ENCODE measurements at regions not wholly inside any gene's neighbourhood (a gene's known extent, or its start where the extent isn't known, plus 50 kb on each side); places are given as distances from the start of the nearest gene placed in this dataset.

DNA sequence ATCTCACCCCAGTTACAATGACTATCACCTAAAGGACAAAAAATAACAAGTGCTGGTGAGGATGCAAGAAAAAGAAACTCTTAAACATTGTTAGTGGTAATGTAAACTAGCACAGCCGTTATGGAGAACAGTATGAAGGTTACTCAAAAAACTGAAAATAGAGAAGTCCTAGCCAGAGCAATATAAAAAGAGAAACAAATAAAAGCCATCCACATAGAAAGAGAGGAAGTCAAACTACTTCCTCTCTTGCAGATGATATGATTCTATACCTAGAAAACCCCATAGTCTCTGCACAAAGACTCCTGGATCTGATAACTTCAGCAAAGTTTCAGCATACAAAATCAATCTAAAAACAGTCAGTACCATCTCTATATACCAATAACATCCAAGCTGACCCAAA is 221.5 kb upstream of the FAM174A start:
- TF ChIP-seq, protein P1, sequence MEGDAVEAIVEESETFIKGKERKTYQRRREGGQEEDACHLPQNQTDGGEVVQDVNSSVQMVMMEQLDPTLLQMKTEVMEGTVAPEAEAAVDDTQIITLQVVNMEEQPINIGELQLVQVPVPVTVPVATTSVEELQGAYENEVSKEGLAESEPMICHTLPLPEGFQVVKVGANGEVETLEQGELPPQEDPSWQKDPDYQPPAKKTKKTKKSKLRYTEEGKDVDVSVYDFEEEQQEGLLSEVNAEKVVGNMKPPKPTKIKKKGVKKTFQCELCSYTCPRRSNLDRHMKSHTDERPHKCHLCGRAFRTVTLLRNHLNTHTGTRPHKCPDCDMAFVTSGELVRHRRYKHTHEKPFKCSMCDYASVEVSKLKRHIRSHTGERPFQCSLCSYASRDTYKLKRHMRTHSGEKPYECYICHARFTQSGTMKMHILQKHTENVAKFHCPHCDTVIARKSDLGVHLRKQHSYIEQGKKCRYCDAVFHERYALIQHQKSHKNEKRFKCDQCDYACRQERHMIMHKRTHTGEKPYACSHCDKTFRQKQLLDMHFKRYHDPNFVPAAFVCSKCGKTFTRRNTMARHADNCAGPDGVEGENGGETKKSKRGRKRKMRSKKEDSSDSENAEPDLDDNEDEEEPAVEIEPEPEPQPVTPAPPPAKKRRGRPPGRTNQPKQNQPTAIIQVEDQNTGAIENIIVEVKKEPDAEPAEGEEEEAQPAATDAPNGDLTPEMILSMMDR (conservative IDR thresholded peaks at IDR 0.05; ENCODE audit: low read depth, low read length), result no peak
- no peak overlapping the region for H3K4me3 ChIP-seq (ENCODE audit: low read depth, low read length)
- no peak for DNase-seq (ENCODE audit: low read depth)

DNA sequence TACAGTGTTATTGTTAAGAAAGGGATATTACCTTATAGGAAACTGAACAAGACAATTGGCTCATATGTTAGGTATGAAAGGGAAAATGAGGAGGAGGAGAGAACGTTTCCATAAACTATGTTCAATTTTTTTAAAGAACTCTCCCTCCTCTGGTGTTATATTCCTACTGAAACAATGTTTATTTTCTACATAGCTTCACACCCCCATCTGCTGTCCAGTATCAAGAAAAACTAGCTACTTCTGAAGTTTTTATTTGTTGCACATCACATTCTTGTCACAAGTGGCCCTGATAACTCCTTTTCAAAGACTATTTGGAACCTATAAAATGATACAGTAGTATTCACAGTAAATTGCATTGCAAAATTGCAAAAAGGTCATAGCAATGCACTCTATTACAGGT is 223.4 kb upstream of the FAM174A start:
- TF ChIP-seq, protein P1 (conservative IDR thresholded peaks at IDR 0.05; ENCODE audit: low read depth, low read length), result no peak
- peak; percentile 41 for DNase-seq (ENCODE audit: low read depth)
- no peak overlapping the region for H3K4me3 ChIP-seq (ENCODE audit: low read depth, low read length)

DNA sequence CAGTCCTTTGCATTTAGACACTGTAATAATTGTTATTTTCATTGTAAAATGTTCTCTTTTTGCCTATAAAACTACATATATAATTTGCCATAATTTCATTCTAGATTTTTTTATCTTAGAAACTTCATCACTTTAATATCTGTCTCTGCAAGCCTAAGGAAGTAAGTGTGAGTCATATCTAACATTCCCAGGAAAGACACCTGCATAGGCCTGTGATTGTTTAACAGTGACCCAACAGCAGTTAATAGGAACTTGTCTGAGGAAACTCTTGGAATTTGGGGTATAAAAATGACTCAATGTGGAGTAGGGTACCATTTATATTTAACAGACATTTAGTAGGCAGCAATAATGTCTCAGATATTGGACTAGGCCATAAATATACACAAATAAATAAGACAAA is 229.2 kb upstream of the FAM174A start:
- no peak overlapping the region for H3K4me3 ChIP-seq (ENCODE audit: low read depth, low read length)
- DNase-seq (ENCODE audit: low read depth), result no peak
- TF ChIP-seq, protein P1 (conservative IDR thresholded peaks at IDR 0.05; ENCODE audit: low read depth, low read length), result no peak

DNA sequence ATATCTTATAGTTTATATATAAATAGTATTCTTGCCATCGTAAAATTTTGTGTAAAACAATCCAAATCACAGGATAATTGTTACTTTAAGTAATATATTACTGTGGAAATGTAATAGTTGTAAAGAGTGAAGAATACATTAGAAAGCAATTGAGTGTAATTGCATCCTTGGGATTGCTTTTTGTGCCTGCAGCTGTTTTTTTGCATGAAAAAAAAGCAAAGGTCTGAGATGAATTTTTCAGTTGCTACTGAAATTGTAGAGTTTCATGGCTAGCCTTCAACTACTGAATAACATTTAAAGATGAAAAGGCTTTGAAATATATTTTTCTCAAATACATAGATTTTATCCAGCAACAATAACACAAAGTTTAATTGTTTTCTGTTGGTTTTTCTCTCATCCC is 232.0 kb upstream of the FAM174A start:
- no peak overlapping the region for H3K4me3 ChIP-seq (ENCODE audit: low read depth, low read length)
- TF ChIP-seq, protein P1 (conservative IDR thresholded peaks at IDR 0.05; ENCODE audit: low read depth, low read length), result no peak
- DNase-seq (ENCODE audit: low read depth), result no peak

DNA sequence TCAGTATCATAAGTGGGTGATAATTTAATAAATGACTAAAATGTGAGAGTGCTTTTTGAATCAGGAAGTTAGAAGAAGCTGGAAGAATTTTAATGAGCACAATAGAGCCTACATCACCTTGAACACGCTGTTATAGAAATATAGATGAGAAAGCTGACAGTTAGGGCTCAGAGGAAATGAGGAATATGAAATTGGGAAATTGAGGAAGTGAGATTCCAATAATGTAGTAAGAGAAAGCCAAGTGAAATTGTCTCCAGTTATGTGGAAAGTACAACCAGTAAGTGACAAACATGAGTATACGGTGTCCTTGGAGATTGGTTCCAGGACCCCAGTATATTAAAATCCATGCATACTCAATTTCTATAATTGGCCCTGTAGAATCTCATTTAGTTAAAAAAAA is 235.9 kb upstream of the FAM174A start:
- no peak overlapping the region for H3K4me3 ChIP-seq (ENCODE audit: low read depth, low read length)
- no peak for DNase-seq (ENCODE audit: low read depth)
- TF ChIP-seq, protein P1 (conservative IDR thresholded peaks at IDR 0.05; ENCODE audit: low read depth, low read length), result no peak

DNA sequence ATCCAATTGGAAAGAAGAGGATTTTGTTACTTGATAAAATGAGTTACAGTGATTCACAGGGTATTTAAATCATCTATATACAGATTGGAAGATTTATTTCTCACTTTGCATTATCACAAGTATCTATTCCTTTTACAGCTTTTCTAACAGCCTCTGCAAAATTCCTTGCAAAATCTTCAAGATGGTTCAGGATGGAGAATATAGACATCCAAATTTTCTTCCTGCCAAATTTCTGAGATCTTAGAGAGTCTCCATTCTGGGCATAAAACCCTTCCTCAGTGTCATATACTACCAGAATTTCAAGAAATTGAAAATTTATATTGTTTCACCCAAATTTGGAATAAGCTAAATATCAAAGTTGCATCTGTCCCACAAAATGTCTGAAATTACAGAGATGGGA is 259.1 kb upstream of the FAM174A start:
- H3K4me3 ChIP-seq (ENCODE audit: low read depth, low read length), result no peak overlapping the region
- TF ChIP-seq, protein P1 (conservative IDR thresholded peaks at IDR 0.05; ENCODE audit: low read depth, low read length), result no peak
- no peak for DNase-seq (ENCODE audit: low read depth)

DNA sequence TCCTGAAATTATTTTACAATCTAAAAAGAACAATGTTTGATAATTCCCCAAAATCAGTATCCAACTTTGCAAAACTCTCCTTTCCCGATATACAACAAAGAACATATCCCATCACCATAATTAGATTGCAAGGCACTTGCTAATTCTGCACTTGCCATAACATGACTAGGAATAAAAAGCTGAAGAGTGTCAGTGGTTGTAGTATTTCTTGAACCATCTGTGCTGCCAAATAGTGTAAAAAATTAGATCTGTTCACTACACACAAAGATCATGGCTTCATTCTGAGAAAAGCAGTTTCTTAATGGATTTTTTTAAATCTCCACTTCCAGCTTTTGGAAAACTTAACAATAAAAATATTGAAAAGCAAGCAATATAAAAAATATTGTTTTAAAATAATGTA is 259.5 kb upstream of the FAM174A start:
- no peak overlapping the region for H3K4me3 ChIP-seq (ENCODE audit: low read depth, low read length)
- DNase-seq (ENCODE audit: low read depth), result no peak
- TF ChIP-seq, protein P1 (conservative IDR thresholded peaks at IDR 0.05; ENCODE audit: low read depth, low read length), result no peak
